Choroid plexus epithelial cell (primary cell): ENCODE measurements at regions not wholly inside any gene's neighbourhood (a gene's known extent, or its start where the extent isn't known, plus 50 kb on each side); places are given as distances from the start of the nearest gene placed in this dataset.

Source experiments
- DNase-seq: peaks from one replicate; pipeline ENCODE4 v3.0.0-alpha.2; 2010; ENCODE audit warnings: low read depth
- H3K4me3 ChIP-seq: 2 replicates; pipeline ENCODE4 v1.5.1; 2011; ENCODE audit warnings: low read depth, mild to moderate bottlenecking, control low read depth, low read length, moderate library complexity
- CTCF ChIP-seq: conservative IDR thresholded peaks from 2 replicates; pipeline ENCODE4 v1.5.1; 2011; ENCODE audit warnings: low read depth, mild to moderate bottlenecking, control low read depth, inconsistent platforms, low read length, moderate library complexity

GRCh38 chr22:27168681-27169080, 511.3 kb downstream of the MIAT start:
- DNase-seq: no peak
- no peak overlapping the region for H3K4me3 ChIP-seq
- TF ChIP-seq CTCF: no peak

GRCh38 chr22:27170491-27170890, 513.1 kb downstream of the MIAT start:
- no peak overlapping the region for H3K4me3 ChIP-seq
- peak; percentile 84 for DNase-seq
- no peak for TF ChIP-seq CTCF

GRCh38 chr22:27171212-27171611, 513.8 kb downstream of the MIAT start:
- no peak for TF ChIP-seq CTCF
- DNase-seq: no peak
- H3K4me3 ChIP-seq: no peak overlapping the region

- DNase-seq: no peak
- no peak for TF ChIP-seq CTCF
- H3K4me3 ChIP-seq: no peak overlapping the region
These were observed 516.1 kb downstream of the MIAT start for GRCh38 chr22:27173530-27173929.

- H3K4me3 ChIP-seq: no peak overlapping the region
- TF ChIP-seq CTCF: no peak
- no peak for DNase-seq
These were observed 517.8 kb downstream of the MIAT start for GRCh38 chr22:27175021-27175838.

GRCh38 chr22:27175974-27176373, 518.6 kb downstream of the MIAT start:
- H3K4me3 ChIP-seq: no peak overlapping the region
- DNase-seq: no peak
- TF ChIP-seq CTCF: no peak

GRCh38 chr22:27179161-27179560, 521.8 kb downstream of the MIAT start:
- TF ChIP-seq CTCF: no peak
- H3K4me3 ChIP-seq: no peak overlapping the region
- no peak for DNase-seq
